ENCODE measurements at regions not wholly inside any gene's neighbourhood (a gene's known extent, or its start where the extent isn't known, plus 50 kb on each side); places are given as distances from the start of the nearest gene placed in this dataset.
"Not testable (repeated sequence)": the region's sequence is repeated elsewhere in the genome, so short reads cannot be mapped to it uniquely, and the experiment has no call there.

- no peak for DNase-seq (ENCODE audit: low spot score)
Measured at GRCh38 chr13:80499536-80500290, 158.8 kb upstream of the SPRY2 start.

- DNase-seq (ENCODE audit: low spot score), result no peak
Measured at GRCh38 chr13:80498433-80498832, 157.5 kb upstream of the SPRY2 start.

- no peak for DNase-seq (ENCODE audit: low spot score)
Measured at GRCh38 chr13:80497978-80498377, 157.1 kb upstream of the SPRY2 start.

- DNase-seq (ENCODE audit: low spot score), result no peak
Measured at GRCh38 chr13:80497439-80497838, 156.5 kb upstream of the SPRY2 start.

- no peak for DNase-seq (ENCODE audit: low spot score)
Measured at GRCh38 chr13:80496721-80497397, 155.9 kb upstream of the SPRY2 start.

- not testable (repeated sequence) for DNase-seq (ENCODE audit: low spot score)
Measured at GRCh38 chr13:80490491-80490943, 149.6 kb upstream of the SPRY2 start.

- DNase-seq (ENCODE audit: low spot score), result no peak
Measured at GRCh38 chr13:80486402-80486801, 145.5 kb upstream of the SPRY2 start.

- no peak for DNase-seq (ENCODE audit: low spot score)
Measured at GRCh38 chr13:80483157-80483556, 142.2 kb upstream of the SPRY2 start.

- no peak for DNase-seq (ENCODE audit: low spot score)
Measured at GRCh38 chr13:80481588-80481987, 140.7 kb upstream of the SPRY2 start.

GRCh38 chr13:80477661-80478443 lies 136.9 kb upstream of the SPRY2 start:
- DNase-seq (ENCODE audit: low spot score), result no peak

- DNase-seq (ENCODE audit: low spot score), result no peak
Measured at GRCh38 chr13:80476953-80477352, 136.0 kb upstream of the SPRY2 start.

GRCh38 chr13:80475718-80476117 lies 134.8 kb upstream of the SPRY2 start:
- DNase-seq (ENCODE audit: low spot score), result no peak

- DNase-seq (ENCODE audit: low spot score), result peak; percentile 24
Measured at GRCh38 chr13:80473695-80474094, 132.8 kb upstream of the SPRY2 start.

GRCh38 chr13:80469853-80470381 lies 129.0 kb upstream of the SPRY2 start:
- DNase-seq (ENCODE audit: low spot score), result no peak

- no peak for DNase-seq (ENCODE audit: low spot score)
Measured at GRCh38 chr13:80469105-80469852, 128.4 kb upstream of the SPRY2 start.

GRCh38 chr13:80465321-80465720 lies 124.4 kb upstream of the SPRY2 start:
- no peak for DNase-seq (ENCODE audit: low spot score)

- no peak for DNase-seq (ENCODE audit: low spot score)
Measured at GRCh38 chr13:80463673-80464352, 122.9 kb upstream of the SPRY2 start.

- DNase-seq (ENCODE audit: low spot score), result no peak
Measured at GRCh38 chr13:80462567-80462966, 121.6 kb upstream of the SPRY2 start.

GRCh38 chr13:80462037-80462436 lies 121.1 kb upstream of the SPRY2 start:
- no peak for DNase-seq (ENCODE audit: low spot score)

- no peak for DNase-seq (ENCODE audit: low spot score)
Measured at GRCh38 chr13:80458543-80458942, 117.6 kb upstream of the SPRY2 start.

GRCh38 chr13:80454245-80454644 lies 113.3 kb upstream of the SPRY2 start:
- no peak for DNase-seq (ENCODE audit: low spot score)

Measured in HuH-7 (cell line).